K562 (cell line): ENCODE measurements at regions not wholly inside any gene's neighbourhood (a gene's known extent, or its start where the extent isn't known, plus 50 kb on each side); places are given as distances from the start of the nearest gene placed in this dataset.

Experiments
- AFF4 ChIP-seq: sonication (generic); formaldehyde crosslinking; IDR thresholded peaks from 2 replicates; pipeline ENCODE4 v1.8.0; 2023; ENCODE audit warnings: mild to moderate bottlenecking, missing genetic modification reagents
- ATF6 ChIP-seq: sonication (generic); formaldehyde crosslinking; IDR thresholded peaks from 2 replicates; pipeline ENCODE4 v1.4.0; 2020; ENCODE audit warnings: mild to moderate bottlenecking, missing genetic modification reagents
- ETV6 ChIP-seq, 3 experiments: fragments of 150-350 bp in 1 of 3; sonication (generic) in 1 of 3; formaldehyde crosslinking in 1 of 3; IDR thresholded peaks; 2 replicates each; pipeline versions ENCODE4 v1.6.1 to v1.8.0; 2014 to 2022; ENCODE audit warnings: borderline replicate concordance in 2 of 3, low read depth in 2 of 3, antibody characterized with exemption in 1 of 3, low read length in 1 of 3, mild to moderate bottlenecking in 1 of 3, missing genetic modification reagents in 1 of 3
- FOSL1 ChIP-seq: fragments of 200-800 bp; sonication (Bioruptor generic); conservative IDR thresholded peaks from 2 replicates; pipeline ENCODE4 v1.6.1; 2016; ENCODE audit warnings: missing genetic modification characterization, missing compliant biosample characterization
- FOXA1 ChIP-seq: fragments of 450-650 bp; IDR thresholded peaks from 2 replicates; pipeline ENCODE4 v1.6.1; 2016; ENCODE audit warnings: mild to moderate bottlenecking, borderline replicate concordance
- MECOM ChIP-seq: fragments of 250-450 bp; sonication (Bioruptor Pico); IDR thresholded peaks from 2 replicates; pipeline ENCODE4 v1.8.0; 2022; ENCODE audit warnings: inconsistent platforms
- MED1 ChIP-seq: sonication (generic); formaldehyde crosslinking; IDR thresholded peaks from 2 replicates; pipeline ENCODE4 v1.8.1; 2023; ENCODE audit warnings: missing genetic modification reagents, borderline replicate concordance
- PHB ChIP-seq: fragments of 250-450 bp; sonication (Bioruptor Pico); IDR thresholded peaks from 2 replicates; pipeline ENCODE4 v1.5.0; 2021
- POLR2A ChIP-seq: fragments of 450-650 bp; conservative IDR thresholded peaks from 2 replicates; pipeline ENCODE4 v1.6.1; 2016
- RBM34 ChIP-seq: fragments of 200-400 bp; formaldehyde crosslinking; IDR thresholded peaks from 2 replicates; pipeline ENCODE4 v1.6.1; 2018; ENCODE audit warnings: low read length, borderline replicate concordance; ENCODE audit not compliant: insufficient read depth
- SFPQ ChIP-seq: fragments of 200-400 bp; formaldehyde crosslinking; IDR thresholded peaks from 2 replicates; pipeline ENCODE4 v1.6.1; 2017; ENCODE audit warnings: mild to moderate bottlenecking, low read depth, low read length, moderate library complexity
- ZNF431 ChIP-seq: sonication (generic); formaldehyde crosslinking; IDR thresholded peaks from 2 replicates; pipeline ENCODE4 v1.8.0; 2022; ENCODE audit warnings: mild to moderate bottlenecking, missing genetic modification reagents

GRCh38 chr13:63307228-63307627 lies 1891.6 kb upstream of the PCDH20 start (continued):
- TF ChIP-seq POLR2A (no peak), MECOM (no peak), FOSL1 (tag) (no peak), MED1 (CRISPR knock-in tag) (no peak), SFPQ (no peak), RBM34 (no peak), ETV6 (IDR thresholded peaks at IDR 0.05; ENCODE audit: borderline replicate concordance in 1 of 2, low read depth in 2 of 2, low read length in 1 of 2) (no peak), ETV6 (CRISPR knock-in tag; IDR thresholded peaks at IDR 0.05; ENCODE audit: borderline replicate concordance) (no peak), PHB (no peak), ATF6 (CRISPR knock-in tag) (no peak), AFF4 (CRISPR knock-in tag) (no peak), FOXA1 (no peak), ZNF431 (CRISPR knock-in tag) (no peak)
